A673 (cell line): ENCODE measurements at regions not wholly inside any gene's neighbourhood (a gene's known extent, or its start where the extent isn't known, plus 50 kb on each side); places are given as distances from the start of the nearest gene placed in this dataset.

ENCODE experiments used
- BruUV-seq: library from RNA; stranded (reverse); fragments of 400-500 nt; replicated peaks from 2 replicates; lab custom pipeline; 2021; lab: Mats Ljungman, UMichigan
- CTCF ChIA-PET: fragments of 300-600 bp; sonication (Branson Sonifier 250); formaldehyde crosslinking; loops from one replicate; lab custom pipeline; 2022; ENCODE audit warnings: antibody characterized with exemption; lab: Charles Lee
- POLR2A ChIA-PET: fragments of 300-600 bp; sonication (Branson Sonifier 250); formaldehyde crosslinking; loops from one replicate; lab custom pipeline; 2022; ENCODE audit warnings: antibody characterized with exemption; ENCODE audit not compliant: low non-redundant PET; lab: Charles Lee
- DNase-seq: peaks from one replicate; pipeline ENCODE4 v3.0.0-alpha.2; 2015; ENCODE audit warnings: low spot score
- H3K27ac ChIP-seq: fragments of 200-600 bp; sonication (generic); 2 replicates; pipeline ENCODE4 v1.5.1; 2016; ENCODE audit warnings: mixed run types, low read depth, mild to moderate bottlenecking, mixed read lengths, antibody characterized with exemption, low read length; ENCODE audit not compliant: poor library complexity, severe bottlenecking
- H3K27me3 ChIP-seq: fragments of 200-600 bp; sonication (generic); replicated peaks from 2 replicates; pipeline ENCODE4 v1.6.1; 2017; ENCODE audit warnings: mixed run types, low read depth, mild to moderate bottlenecking, mixed read lengths, antibody characterized with exemption, low read length; ENCODE audit not compliant: insufficient read depth, poor library complexity
- H3K36me3 ChIP-seq: fragments of 200-600 bp; sonication (generic); 2 replicates; pipeline ENCODE4 v1.6.1; 2016; ENCODE audit warnings: mixed run types, mild to moderate bottlenecking, mixed read lengths, antibody characterized with exemption, low read length; ENCODE audit not compliant: insufficient read depth, poor library complexity, severe bottlenecking
- H3K4me1 ChIP-seq: fragments of 200-600 bp; sonication (generic); 2 replicates; pipeline ENCODE4 v1.6.1; 2017; ENCODE audit warnings: mixed run types, mild to moderate bottlenecking, mixed read lengths, antibody characterized with exemption, low read length; ENCODE audit not compliant: insufficient read depth, poor library complexity, severe bottlenecking
- H3K4me3 ChIP-seq: fragments of 200-600 bp; sonication (generic); 2 replicates; pipeline ENCODE4 v1.5.1; 2016; ENCODE audit warnings: low read depth, mixed run types, mild to moderate bottlenecking, mixed read lengths, low read length; ENCODE audit not compliant: poor library complexity, severe bottlenecking
- H3K9me3 ChIP-seq: fragments of 200-600 bp; sonication (generic); 2 replicates; pipeline ENCODE4 v1.6.1; 2016; ENCODE audit warnings: mixed run types, low read depth, mild to moderate bottlenecking, mixed read lengths, antibody characterized with exemption, low read length; ENCODE audit not compliant: poor library complexity, severe bottlenecking
- EZH2 ChIP-seq: fragments of 200-600 bp; sonication (generic); IDR thresholded peaks from 2 replicates; pipeline ENCODE4 v1.6.1; 2017; ENCODE audit warnings: borderline replicate concordance, low read depth, mild to moderate bottlenecking, mixed read lengths, antibody characterized with exemption, low read length; ENCODE audit not compliant: poor library complexity, severe bottlenecking
- intact Hi-C: fragments of 100-400 bp; cut with micrococcal nuclease; formaldehyde crosslinking; loops from one replicate; pipeline ENCODE4 v1.10.0; 2022; ENCODE audit not compliant: unreplicated experiment
- TF ChIP-seq, protein P1 (sequence below): fragments of 300-800, 200-600 bp; sonication (generic); conservative IDR thresholded peaks from 2 replicates; pipeline ENCODE4 v1.5.1; 2017; ENCODE audit warnings: low read depth, mild to moderate bottlenecking, antibody characterized with exemption, low read length, moderate library complexity, mixed read lengths

DNA sequence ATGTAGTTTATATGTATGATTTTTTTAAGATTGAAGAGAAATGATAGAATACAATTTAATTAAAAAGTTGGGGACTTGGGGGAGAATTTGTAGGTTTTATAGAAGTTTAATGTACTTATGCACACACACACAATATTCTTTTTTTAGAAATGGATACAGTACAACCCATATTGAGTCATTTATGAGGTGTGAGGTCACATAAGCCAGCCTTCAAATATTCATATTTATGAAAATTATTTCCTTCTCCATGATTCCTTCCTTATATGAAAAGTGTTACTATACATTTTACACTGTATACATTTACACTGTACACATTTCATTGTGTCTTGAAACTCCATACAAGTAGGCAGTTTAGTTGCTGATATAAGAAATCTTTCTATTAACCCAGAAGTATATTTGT is 96.2 kb upstream of the CHODL start:
- DNase-seq, result no peak
- POLR2A ChIA-PET, result no interaction called here
- H3K9me3 ChIP-seq, result no peaks in the 10 kb centered on the region
- CTCF ChIA-PET, result no interaction called here
- intact Hi-C loops, result no loop called here
- H3K4me3 ChIP-seq, result no peak overlapping the region
- TF ChIP-seq, protein P1, sequence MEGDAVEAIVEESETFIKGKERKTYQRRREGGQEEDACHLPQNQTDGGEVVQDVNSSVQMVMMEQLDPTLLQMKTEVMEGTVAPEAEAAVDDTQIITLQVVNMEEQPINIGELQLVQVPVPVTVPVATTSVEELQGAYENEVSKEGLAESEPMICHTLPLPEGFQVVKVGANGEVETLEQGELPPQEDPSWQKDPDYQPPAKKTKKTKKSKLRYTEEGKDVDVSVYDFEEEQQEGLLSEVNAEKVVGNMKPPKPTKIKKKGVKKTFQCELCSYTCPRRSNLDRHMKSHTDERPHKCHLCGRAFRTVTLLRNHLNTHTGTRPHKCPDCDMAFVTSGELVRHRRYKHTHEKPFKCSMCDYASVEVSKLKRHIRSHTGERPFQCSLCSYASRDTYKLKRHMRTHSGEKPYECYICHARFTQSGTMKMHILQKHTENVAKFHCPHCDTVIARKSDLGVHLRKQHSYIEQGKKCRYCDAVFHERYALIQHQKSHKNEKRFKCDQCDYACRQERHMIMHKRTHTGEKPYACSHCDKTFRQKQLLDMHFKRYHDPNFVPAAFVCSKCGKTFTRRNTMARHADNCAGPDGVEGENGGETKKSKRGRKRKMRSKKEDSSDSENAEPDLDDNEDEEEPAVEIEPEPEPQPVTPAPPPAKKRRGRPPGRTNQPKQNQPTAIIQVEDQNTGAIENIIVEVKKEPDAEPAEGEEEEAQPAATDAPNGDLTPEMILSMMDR, result no peak
- TF ChIP-seq EZH2, result no peak
- no TSS peak for BruUV-seq
- no peaks in the 10 kb centered on the region for H3K4me1 ChIP-seq
- H3K27ac ChIP-seq, result no peak overlapping the region
- H3K27me3 ChIP-seq, result no peaks in the 10 kb centered on the region
- no peaks in the 10 kb centered on the region for H3K36me3 ChIP-seq

DNA sequence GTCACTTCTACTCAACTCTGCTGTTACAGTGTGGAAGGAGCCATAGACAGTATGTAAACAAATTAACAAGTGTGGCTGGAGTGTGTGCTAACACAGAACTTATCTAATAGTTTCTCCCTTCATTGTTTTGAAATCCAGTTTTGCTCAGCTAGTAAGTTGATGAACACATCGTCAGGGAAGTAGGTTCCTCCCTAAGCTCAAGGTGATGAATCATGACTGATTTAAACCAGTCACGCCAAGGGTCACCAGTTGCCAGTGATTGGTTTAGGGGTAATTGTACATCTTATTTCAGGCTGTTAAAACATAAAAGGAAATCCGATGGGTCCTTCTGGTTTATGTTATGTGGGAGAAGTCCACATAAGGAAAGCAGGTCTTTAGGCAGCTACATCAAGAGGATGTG is 97.0 kb upstream of the CHODL start:
- DNase-seq, result no peak
- CTCF ChIA-PET, result no interaction called here
- no peaks in the 10 kb centered on the region for H3K9me3 ChIP-seq

GRCh38 chr21:18146820-18147219 is 97.8 kb upstream of the CHODL start:
- Histone ChIP-seq H3K36me3 (no peaks in the 10 kb centered on the region), H3K27me3 (no peaks in the 10 kb centered on the region), H3K4me3 (no peak overlapping the region), H3K4me1 (no peaks in the 10 kb centered on the region), H3K9me3 (no peaks in the 10 kb centered on the region), H3K27ac (no peak overlapping the region)
- no peak for DNase-seq
- CTCF ChIA-PET, result no interaction called here
- TF ChIP-seq EZH2, result no peak
- TF ChIP-seq, protein P1, result no peak
- no TSS peak for BruUV-seq
- POLR2A ChIA-PET, result no interaction called here
- intact Hi-C loops, result no loop called here

More for the DNA sequence above, 97.0 kb upstream of the CHODL start:
- BruUV-seq, result no TSS peak
- no peak for TF ChIP-seq EZH2
- TF ChIP-seq, protein P1, result no peak
- no peaks in the 10 kb centered on the region for H3K4me1 ChIP-seq
- intact Hi-C loops, result no loop called here
- no peaks in the 10 kb centered on the region for H3K27me3 ChIP-seq
- H3K27ac ChIP-seq, result no peak overlapping the region
- H3K4me3 ChIP-seq, result no peak overlapping the region
- POLR2A ChIA-PET, result no interaction called here
- H3K36me3 ChIP-seq, result no peaks in the 10 kb centered on the region
